ENCODE measurements at regions not wholly inside any gene's neighbourhood (a gene's known extent, or its start where the extent isn't known, plus 50 kb on each side); places are given as distances from the start of the nearest gene placed in this dataset.

DNA sequence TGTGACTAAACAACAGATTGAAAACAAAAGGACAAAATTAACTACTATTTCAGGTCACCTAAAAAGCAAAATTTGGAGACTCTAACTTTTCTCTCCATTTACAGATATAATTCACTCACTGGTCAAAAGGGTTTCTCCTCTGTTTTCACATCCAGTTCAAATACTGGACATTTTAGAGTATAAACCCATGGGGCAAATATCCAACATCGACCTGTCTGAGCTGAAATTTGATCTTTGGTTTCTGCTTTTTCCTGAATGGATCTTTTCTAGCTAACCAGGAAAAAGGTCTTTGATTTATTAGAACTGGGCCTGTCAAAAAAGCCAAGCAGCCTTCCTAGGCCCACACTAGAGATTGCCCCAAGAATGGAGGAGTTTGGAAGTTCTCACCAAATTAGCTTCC lies 69.3 kb upstream of the SATB2 start:
- Histone ChIP-seq H3K9me3 (no peaks in the 10 kb centered on the region), H3K4me1 (no peaks in the 10 kb centered on the region), H3K4me3 (no peak overlapping the region), H3K36me3 (no peaks in the 10 kb centered on the region), H3K27ac (no peak overlapping the region), H3K27me3 (no peaks in the 10 kb centered on the region)
- WGBS, 2 donors, result 84 to 87% methylated on average over 1 of the region's 1 CpG
- TF ChIP-seq EP300 (IDR thresholded peaks at IDR 0.05), result no peak
- TF ChIP-seq POLR2AphosphoS5 (IDR thresholded peaks at IDR 0.05), result no peak
- TF ChIP-seq, protein P1, sequence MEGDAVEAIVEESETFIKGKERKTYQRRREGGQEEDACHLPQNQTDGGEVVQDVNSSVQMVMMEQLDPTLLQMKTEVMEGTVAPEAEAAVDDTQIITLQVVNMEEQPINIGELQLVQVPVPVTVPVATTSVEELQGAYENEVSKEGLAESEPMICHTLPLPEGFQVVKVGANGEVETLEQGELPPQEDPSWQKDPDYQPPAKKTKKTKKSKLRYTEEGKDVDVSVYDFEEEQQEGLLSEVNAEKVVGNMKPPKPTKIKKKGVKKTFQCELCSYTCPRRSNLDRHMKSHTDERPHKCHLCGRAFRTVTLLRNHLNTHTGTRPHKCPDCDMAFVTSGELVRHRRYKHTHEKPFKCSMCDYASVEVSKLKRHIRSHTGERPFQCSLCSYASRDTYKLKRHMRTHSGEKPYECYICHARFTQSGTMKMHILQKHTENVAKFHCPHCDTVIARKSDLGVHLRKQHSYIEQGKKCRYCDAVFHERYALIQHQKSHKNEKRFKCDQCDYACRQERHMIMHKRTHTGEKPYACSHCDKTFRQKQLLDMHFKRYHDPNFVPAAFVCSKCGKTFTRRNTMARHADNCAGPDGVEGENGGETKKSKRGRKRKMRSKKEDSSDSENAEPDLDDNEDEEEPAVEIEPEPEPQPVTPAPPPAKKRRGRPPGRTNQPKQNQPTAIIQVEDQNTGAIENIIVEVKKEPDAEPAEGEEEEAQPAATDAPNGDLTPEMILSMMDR (IDR thresholded peaks at IDR 0.05), result no peak
- TF ChIP-seq POLR2A (IDR thresholded peaks at IDR 0.05), result no peak
- DNase-seq, result no peak
- intact Hi-C loops (cut with DNase I), result no loop called here

DNA sequence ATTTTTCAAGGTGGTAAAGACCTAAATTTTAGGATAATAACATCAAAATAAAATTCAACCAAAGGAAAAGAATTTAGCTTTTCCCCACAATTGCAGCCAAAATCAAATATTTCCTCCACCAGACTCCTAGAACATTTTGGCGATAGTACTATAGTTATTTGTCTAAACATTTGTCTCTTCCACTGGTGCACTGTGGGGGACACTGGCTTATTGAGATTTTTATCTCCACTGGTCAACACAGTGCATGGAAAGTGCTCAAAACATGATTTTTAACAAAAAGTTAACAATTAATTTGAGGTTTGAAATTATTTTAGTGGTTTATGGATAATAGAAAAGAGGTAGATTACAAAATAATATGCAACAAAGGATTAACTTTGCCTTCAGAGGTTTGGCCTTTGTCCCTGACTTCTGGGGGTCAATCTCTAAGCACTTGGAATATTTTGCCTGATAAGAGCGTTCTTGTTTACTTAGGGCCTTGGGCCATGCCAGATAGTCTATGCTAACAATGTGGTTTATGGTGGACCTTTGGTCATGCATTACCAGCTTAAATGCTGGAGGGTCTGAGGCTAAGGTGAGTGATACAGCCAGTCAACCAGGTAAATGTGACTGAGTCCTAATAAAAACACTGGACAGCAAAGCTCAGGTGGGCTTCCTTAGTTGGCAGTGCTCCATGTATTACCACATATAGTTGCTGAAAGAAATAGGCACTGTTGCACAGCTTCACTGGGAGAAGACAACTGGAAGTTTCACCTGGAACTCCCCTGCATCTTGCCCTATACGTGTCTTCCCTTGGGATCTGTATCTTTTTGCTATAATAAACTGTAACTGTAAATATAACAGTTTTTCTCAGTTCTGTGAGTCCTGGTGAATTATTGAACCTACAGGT lies 67.2 kb upstream of the SATB2 start:
- Histone ChIP-seq H3K9me3 (no peaks in the 10 kb centered on the region), H3K36me3 (no peaks in the 10 kb centered on the region), H3K4me3 (no peak overlapping the region), H3K27ac (no peak overlapping the region), H3K27me3 (no peaks in the 10 kb centered on the region), H3K4me1 (no peaks in the 10 kb centered on the region)
- TF ChIP-seq EP300 (IDR thresholded peaks at IDR 0.05) (no peak), POLR2A (IDR thresholded peaks at IDR 0.05) (no peak), POLR2AphosphoS5 (IDR thresholded peaks at IDR 0.05) (no peak)
- TF ChIP-seq, protein P1 (IDR thresholded peaks at IDR 0.05), result no peak
- DNase-seq, result no peak
- intact Hi-C loops (cut with DNase I), result no loop called here
- WGBS, 2 donors, result 69 to 80% methylated on average over 3 of the region's 3 CpGs

DNA sequence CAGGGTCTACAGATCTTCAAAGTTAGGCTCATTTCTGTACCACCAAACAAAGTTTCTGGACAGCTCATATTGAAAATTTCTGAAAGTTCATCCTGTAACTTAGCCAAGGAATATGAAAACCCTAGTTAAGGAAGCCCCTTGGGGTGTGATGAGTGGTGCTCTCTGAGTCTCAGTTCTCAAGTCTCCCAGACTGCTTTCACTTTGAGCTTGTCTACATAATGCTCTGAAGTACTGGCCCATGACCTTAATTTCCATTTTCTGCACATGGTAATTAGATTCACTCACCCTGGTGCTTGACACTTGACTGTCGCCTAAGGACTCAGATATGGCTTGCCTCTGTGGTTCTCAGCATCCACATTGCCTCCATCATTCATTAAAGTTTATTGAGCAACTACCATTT lies 51.7 kb upstream of the SATB2 start:
- H3K27ac ChIP-seq, result no peak overlapping the region
- DNase-seq, result no peak
- TF ChIP-seq EP300 (IDR thresholded peaks at IDR 0.05) (no peak), POLR2A (IDR thresholded peaks at IDR 0.05) (no peak)
- TF ChIP-seq, protein P1 (IDR thresholded peaks at IDR 0.05), result no peak
- no peaks in the 10 kb centered on the region for H3K9me3 ChIP-seq
- no peaks in the 10 kb centered on the region for H3K36me3 ChIP-seq
- no peaks in the 10 kb centered on the region for H3K27me3 ChIP-seq
- H3K4me3 ChIP-seq, result no peak overlapping the region
- intact Hi-C loops (cut with DNase I), result no loop called here
- H3K4me1 ChIP-seq, result no peaks in the 10 kb centered on the region
- 78 to 96% methylated on average over 1 of the region's 1 CpG for WGBS, 2 donors
